ENCODE measurements at regions not wholly inside any gene's neighbourhood (a gene's known extent, or its start where the extent isn't known, plus 50 kb on each side); places are given as distances from the start of the nearest gene placed in this dataset.

DNA sequence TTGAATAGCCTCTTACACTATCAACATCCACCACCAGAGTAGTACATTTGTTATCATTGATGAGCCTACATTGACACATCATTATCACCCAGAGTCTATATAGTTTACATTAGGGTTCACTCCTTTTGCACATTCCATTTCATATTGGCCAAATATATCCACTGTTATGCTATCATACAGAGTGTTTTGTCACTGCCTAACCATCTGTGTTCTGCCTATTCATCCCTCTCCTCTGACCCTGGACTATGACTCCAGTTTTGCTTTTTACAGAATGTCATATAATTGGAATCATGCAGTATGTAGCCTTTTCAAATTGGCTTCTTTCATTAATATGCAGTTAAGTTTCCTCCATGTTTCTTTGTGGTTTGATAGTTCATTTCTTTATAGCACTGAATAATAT, 904.7 kb downstream of the TLE1 start:
- no peak for DNase-seq
- Histone ChIP-seq H3K9me3 (no peaks in the 10 kb centered on the region), H3K36me3 (no peaks in the 10 kb centered on the region), H3K27ac (no peak overlapping the region), H3K27me3 (no peaks in the 10 kb centered on the region), H3K4me1 (no peaks in the 10 kb centered on the region), H3K4me3 (no peak overlapping the region)
- ATAC-seq = no peak
- intact Hi-C loops (cut with DNase I) = no loop called here
- TF ChIP-seq, protein P1, sequence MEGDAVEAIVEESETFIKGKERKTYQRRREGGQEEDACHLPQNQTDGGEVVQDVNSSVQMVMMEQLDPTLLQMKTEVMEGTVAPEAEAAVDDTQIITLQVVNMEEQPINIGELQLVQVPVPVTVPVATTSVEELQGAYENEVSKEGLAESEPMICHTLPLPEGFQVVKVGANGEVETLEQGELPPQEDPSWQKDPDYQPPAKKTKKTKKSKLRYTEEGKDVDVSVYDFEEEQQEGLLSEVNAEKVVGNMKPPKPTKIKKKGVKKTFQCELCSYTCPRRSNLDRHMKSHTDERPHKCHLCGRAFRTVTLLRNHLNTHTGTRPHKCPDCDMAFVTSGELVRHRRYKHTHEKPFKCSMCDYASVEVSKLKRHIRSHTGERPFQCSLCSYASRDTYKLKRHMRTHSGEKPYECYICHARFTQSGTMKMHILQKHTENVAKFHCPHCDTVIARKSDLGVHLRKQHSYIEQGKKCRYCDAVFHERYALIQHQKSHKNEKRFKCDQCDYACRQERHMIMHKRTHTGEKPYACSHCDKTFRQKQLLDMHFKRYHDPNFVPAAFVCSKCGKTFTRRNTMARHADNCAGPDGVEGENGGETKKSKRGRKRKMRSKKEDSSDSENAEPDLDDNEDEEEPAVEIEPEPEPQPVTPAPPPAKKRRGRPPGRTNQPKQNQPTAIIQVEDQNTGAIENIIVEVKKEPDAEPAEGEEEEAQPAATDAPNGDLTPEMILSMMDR (IDR thresholded peaks at IDR 0.05) = no peak

GRCh38 chr9:80775971-80776370, 913.4 kb downstream of the TLE1 start:
- ATAC-seq (no peak), DNase-seq (no peak)
- no peak overlapping the region for H3K4me3 ChIP-seq
- no peaks in the 10 kb centered on the region for H3K4me1 ChIP-seq
- TF ChIP-seq, protein P1 (IDR thresholded peaks at IDR 0.05) = no peak
- no peaks in the 10 kb centered on the region for H3K27me3 ChIP-seq
- no peak overlapping the region for H3K27ac ChIP-seq
- H3K36me3 ChIP-seq = no peaks in the 10 kb centered on the region
- no peaks in the 10 kb centered on the region for H3K9me3 ChIP-seq
- intact Hi-C loops (cut with DNase I) = no loop called here

- DNase-seq (no peak), ATAC-seq (no peak)
- intact Hi-C loops (cut with DNase I) = no loop called here
- Histone ChIP-seq H3K27me3 (no peaks in the 10 kb centered on the region), H3K4me1 (no peaks in the 10 kb centered on the region), H3K9me3 (no peaks in the 10 kb centered on the region), H3K4me3 (no peak overlapping the region), H3K27ac (no peak overlapping the region), H3K36me3 (no peaks in the 10 kb centered on the region)
- TF ChIP-seq, protein P1 (IDR thresholded peaks at IDR 0.05) = no peak
Measured at GRCh38 chr9:80775530-80775929, 913.8 kb downstream of the TLE1 start.

DNA sequence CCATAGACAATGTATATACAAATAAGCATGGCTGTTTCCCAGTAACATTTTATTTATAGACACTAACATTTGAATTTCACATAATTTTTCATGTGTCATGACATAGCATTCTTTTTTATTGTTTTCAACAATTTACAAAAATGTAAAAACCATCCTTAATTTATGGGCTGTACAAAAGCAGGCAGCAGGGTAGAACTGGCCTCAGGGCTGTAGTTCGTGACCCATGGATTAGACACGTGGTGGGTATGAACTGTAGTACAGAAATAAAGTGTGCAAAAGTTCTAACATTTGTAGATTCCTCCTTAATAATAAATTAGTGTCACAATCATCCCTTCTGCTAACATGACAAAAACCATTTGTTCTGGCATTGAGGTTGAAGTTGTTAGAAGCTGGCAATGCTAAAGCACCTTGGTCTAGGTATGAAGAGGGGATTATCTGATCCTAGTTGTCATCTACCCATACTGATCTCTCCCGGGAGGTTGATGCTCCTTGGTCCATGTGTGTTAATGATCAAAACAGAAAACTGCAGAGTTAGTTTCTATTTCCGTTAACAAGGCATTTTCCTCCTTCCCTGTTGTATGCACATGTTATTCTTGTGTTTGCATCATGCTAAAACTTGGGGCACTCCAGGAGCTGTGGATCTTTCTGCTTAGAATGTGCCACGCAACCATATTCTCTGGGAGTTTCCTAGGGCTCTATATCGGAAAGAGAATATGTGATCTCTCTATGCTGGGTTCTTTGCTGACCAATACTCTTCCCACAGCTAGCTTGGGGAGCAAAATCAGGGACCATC, 917.6 kb downstream of the TLE1 start:
- TF ChIP-seq, protein P1 (IDR thresholded peaks at IDR 0.05) = no peak
- Histone ChIP-seq H3K9me3 (no peaks in the 10 kb centered on the region), H3K27ac (no peak overlapping the region), H3K4me3 (no peak overlapping the region), H3K27me3 (no peaks in the 10 kb centered on the region), H3K4me1 (no peaks in the 10 kb centered on the region), H3K36me3 (no peaks in the 10 kb centered on the region)
- ATAC-seq = no peak
- intact Hi-C loops (cut with DNase I) = no loop called here
- DNase-seq = no peak

DNA sequence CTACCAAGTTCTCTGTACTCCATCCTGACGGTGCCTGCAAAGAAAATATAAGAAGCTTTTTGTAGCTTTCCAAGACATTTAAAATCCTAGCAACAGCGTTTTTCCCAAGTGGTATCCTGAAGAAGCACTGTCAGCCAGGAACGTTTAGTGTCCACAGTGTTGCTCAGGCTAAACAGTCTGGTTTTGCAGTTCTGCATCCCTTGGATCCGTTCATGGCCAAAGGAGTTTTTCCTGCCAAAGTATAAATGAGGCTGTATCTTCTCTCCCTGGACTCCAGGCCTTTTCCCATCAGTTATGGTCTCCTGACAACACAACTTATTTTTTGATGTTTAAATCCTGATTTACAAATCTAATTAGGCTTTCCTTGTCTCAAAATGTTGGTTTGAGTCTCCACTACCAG, 925.8 kb downstream of the TLE1 start:
- Histone ChIP-seq H3K27ac (no peak overlapping the region), H3K27me3 (no peaks in the 10 kb centered on the region), H3K4me3 (no peak overlapping the region), H3K4me1 (no peaks in the 10 kb centered on the region), H3K9me3 (no peaks in the 10 kb centered on the region), H3K36me3 (no peaks in the 10 kb centered on the region)
- TF ChIP-seq, protein P1 (IDR thresholded peaks at IDR 0.05) = no peak
- ATAC-seq = no peak
- DNase-seq = no peak
- intact Hi-C loops (cut with DNase I) = no loop called here

All from left lung (tissue), 4 donors.